PC-9 (cell line): ENCODE measurements at regions not wholly inside any gene's neighbourhood (a gene's known extent, or its start where the extent isn't known, plus 50 kb on each side); places are given as distances from the start of the nearest gene placed in this dataset.

ENCODE experiments used
- BruUV-seq: library from RNA; stranded (reverse); fragments of 400-500 nt; replicated peaks from 2 replicates; lab custom pipeline; 2021; lab: Mats Ljungman, UMichigan
- CTCF ChIA-PET: fragments of 300-600 bp; sonication (Branson Sonifier 250); formaldehyde crosslinking; loops from one replicate; lab custom pipeline; 2022; ENCODE audit warnings: antibody characterized with exemption; lab: Charles Lee
- POLR2A ChIA-PET: fragments of 300-600 bp; sonication (Branson Sonifier 250); formaldehyde crosslinking; loops from one replicate; lab custom pipeline; 2022; ENCODE audit warnings: antibody characterized with exemption; ENCODE audit not compliant: unreplicated experiment; lab: Charles Lee
- DNase-seq, 2 experiments: peaks; one replicate each; pipeline versions ENCODE4 v3.0.0 to v3.0.0-alpha.2; 2015 to 2022; ENCODE audit warnings: mixed read lengths in 1 of 2
- H2AFZ ChIP-seq: fragments of 200-600 bp; sonication (generic); 2 replicates; pipeline ENCODE4 v1.8.1; 2017; ENCODE audit warnings: antibody characterized with exemption
- H3F3A ChIP-seq: fragments of 200-600 bp; sonication (generic); 2 replicates; pipeline ENCODE4 v1.8.1; 2017; ENCODE audit warnings: antibody characterized with exemption, mild to moderate bottlenecking, low read depth; ENCODE audit not compliant: insufficient read depth
- H3K27ac ChIP-seq: fragments of 200-600 bp; sonication (generic); 2 replicates; pipeline ENCODE4 v1.6.1; 2016; ENCODE audit warnings: mixed run types
- H3K27me3 ChIP-seq: fragments of 200-600 bp; sonication (generic); 2 replicates; pipeline ENCODE4 v1.6.1; 2016; ENCODE audit warnings: low read depth, mixed run types; ENCODE audit not compliant: insufficient read depth
- H3K36me3 ChIP-seq: fragments of 200-600 bp; sonication (generic); 2 replicates; pipeline ENCODE4 v1.6.1; 2016; ENCODE audit warnings: low read depth, mixed run types
- H3K4me1 ChIP-seq: fragments of 200-600 bp; sonication (generic); replicated peaks from 2 replicates; pipeline ENCODE4 v1.6.1; 2016; ENCODE audit warnings: mixed run types; ENCODE audit not compliant: insufficient read depth
- H3K4me2 ChIP-seq: fragments of 200-600 bp; sonication (generic); 2 replicates; pipeline ENCODE4 v1.6.1; 2017; ENCODE audit warnings: mixed run types
- H3K4me3 ChIP-seq: fragments of 200-600 bp; sonication (generic); 2 replicates; pipeline ENCODE4 v1.6.1; 2016; ENCODE audit warnings: mixed run types
- H3K79me2 ChIP-seq: fragments of 200-600 bp; sonication (generic); 2 replicates; pipeline ENCODE4 v1.6.1; 2017; ENCODE audit warnings: low read depth, mixed run types
- H3K9me2 ChIP-seq: fragments of 200-600 bp; sonication (generic); 2 replicates; pipeline ENCODE4 v1.8.1; 2017; ENCODE audit warnings: mild to moderate bottlenecking; ENCODE audit not compliant: insufficient read depth
- H3K9me3 ChIP-seq: fragments of 200-600 bp; sonication (generic); 2 replicates; pipeline ENCODE4 v1.8.1; 2016; ENCODE audit warnings: low read depth; ENCODE audit not compliant: insufficient read depth
- H4K20me1 ChIP-seq: fragments of 200-600 bp; sonication (generic); 2 replicates; pipeline ENCODE4 v1.8.1; 2017; ENCODE audit not compliant: insufficient read depth
- CTCF ChIP-seq: fragments of 200-600 bp; sonication (generic); conservative IDR thresholded peaks from 2 replicates; pipeline ENCODE4 v1.6.1; 2017; ENCODE audit warnings: mixed run types, antibody characterized with exemption, mild to moderate bottlenecking, moderate library complexity
- EZH2 ChIP-seq: fragments of 200-600 bp; sonication (generic); IDR thresholded peaks from 2 replicates; pipeline ENCODE4 v1.8.0; 2017; ENCODE audit warnings: antibody characterized with exemption, low read depth
- intact Hi-C: fragments of 100-400 bp; cut with micrococcal nuclease; formaldehyde crosslinking; loops from one replicate; pipeline ENCODE4 v1.10.0; 2022; ENCODE audit not compliant: unreplicated experiment

GRCh38 chr16:6891496-6891895 is 441.1 kb upstream of the RBFOX1 start:
- no peaks in the 10 kb centered on the region for H3K4me1 ChIP-seq
- H3K36me3 ChIP-seq = no peaks in the 10 kb centered on the region
- H3K9me3 ChIP-seq = no peaks in the 10 kb centered on the region
- no peak for TF ChIP-seq CTCF
- TF ChIP-seq EZH2 = no peak
- no peak for DNase-seq
- no peak overlapping the region for H2AFZ ChIP-seq
- no peaks in the 10 kb centered on the region for H3F3A ChIP-seq
- no peak overlapping the region for H3K27ac ChIP-seq
- H3K4me2 ChIP-seq = no peak overlapping the region
- no peaks in the 10 kb centered on the region for H3K9me2 ChIP-seq
- H4K20me1 ChIP-seq = no peaks in the 10 kb centered on the region
- ChIA-PET CTCF (no interaction called here), POLR2A (no interaction called here)
- intact Hi-C loops = no loop called here
- no peak overlapping the region for H3K4me3 ChIP-seq
- no peaks in the 10 kb centered on the region for H3K79me2 ChIP-seq
- peaks cover 6% of the 10 kb centered on the region; the same call in 1 of the 2 replicates for H3K27me3 ChIP-seq
- BruUV-seq = no TSS peak

DNA sequence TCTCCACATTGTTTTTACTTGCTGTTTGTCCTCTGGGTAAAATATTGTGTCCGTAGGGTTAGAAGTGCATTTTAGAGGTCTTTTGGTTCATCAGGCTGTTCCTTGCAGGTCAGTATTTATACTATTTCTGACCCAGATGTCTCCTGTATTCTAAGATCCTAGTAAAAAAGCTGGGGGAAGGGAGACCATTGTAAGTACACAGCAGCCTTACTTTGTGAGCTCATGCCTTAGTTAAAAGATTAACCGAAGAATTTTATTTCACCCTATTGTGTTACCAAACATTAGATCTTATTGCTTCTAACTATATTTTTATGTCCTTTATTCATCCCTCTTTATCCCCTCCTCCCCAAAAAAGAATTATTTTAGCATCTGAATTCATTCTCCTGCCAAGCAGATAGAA is 444.1 kb upstream of the RBFOX1 start:
- intact Hi-C loops = no loop called here
- H3K27ac ChIP-seq = no peak overlapping the region

DNA sequence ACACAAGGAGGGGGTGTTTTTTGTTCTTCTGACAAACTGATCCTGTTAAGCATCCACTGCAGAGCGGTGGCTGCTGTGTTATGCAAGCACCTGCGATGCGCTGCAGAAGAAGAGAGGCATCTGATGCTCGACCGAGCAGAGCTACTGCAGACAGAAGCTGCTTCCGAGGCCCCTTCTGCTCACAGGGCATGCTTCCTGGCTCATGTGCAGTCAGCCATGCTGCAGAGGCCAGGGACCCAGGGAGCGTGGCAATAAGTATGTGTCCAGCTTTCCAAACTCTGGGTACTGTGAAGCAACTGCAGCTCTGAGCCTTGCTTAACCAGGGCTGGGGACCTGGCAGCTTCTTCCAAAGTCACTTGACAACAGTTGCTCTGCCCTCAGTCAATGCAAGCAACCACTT is 448.6 kb upstream of the RBFOX1 start:
- ChIA-PET POLR2A (no interaction called here), CTCF (no interaction called here)
- no peak overlapping the region for H3K4me2 ChIP-seq
- no peaks in the 10 kb centered on the region for H3F3A ChIP-seq
- intact Hi-C loops = no loop called here
- H3K9me2 ChIP-seq = no peaks in the 10 kb centered on the region
- TF ChIP-seq EZH2 (no peak), CTCF (no peak)
- no peaks in the 10 kb centered on the region for H3K79me2 ChIP-seq
- H3K27ac ChIP-seq = no peak overlapping the region
- DNase-seq = no peak
- H3K9me3 ChIP-seq = no peaks in the 10 kb centered on the region
- H3K4me3 ChIP-seq = no peak overlapping the region
- no TSS peak for BruUV-seq
- no peak overlapping the region for H2AFZ ChIP-seq
- no peaks in the 10 kb centered on the region for H3K4me1 ChIP-seq
- H3K27me3 ChIP-seq = no peaks in the 10 kb centered on the region; the same call in 1 of the 2 replicates
- no peaks in the 10 kb centered on the region for H3K36me3 ChIP-seq
- H4K20me1 ChIP-seq = no peaks in the 10 kb centered on the region

More for the DNA sequence above, 444.1 kb upstream of the RBFOX1 start:
- H3K4me3 ChIP-seq = no peak overlapping the region
- no peaks in the 10 kb centered on the region for H3F3A ChIP-seq
- no peak for DNase-seq
- no peaks in the 10 kb centered on the region for H3K79me2 ChIP-seq
- H3K4me2 ChIP-seq = no peak overlapping the region
- no peak overlapping the region for H2AFZ ChIP-seq
- TF ChIP-seq EZH2 (no peak), CTCF (no peak)
- H3K9me3 ChIP-seq = no peaks in the 10 kb centered on the region
- ChIA-PET CTCF (no interaction called here), POLR2A (no interaction called here)
- no peaks in the 10 kb centered on the region for H3K4me1 ChIP-seq
- H3K27me3 ChIP-seq = 0 out of 2 replicates have a peak, but pooled peaks cover 4% of the 10 kb centered on the region
- H3K36me3 ChIP-seq = no peaks in the 10 kb centered on the region
- H4K20me1 ChIP-seq = no peaks in the 10 kb centered on the region
- no peaks in the 10 kb centered on the region for H3K9me2 ChIP-seq
- no TSS peak for BruUV-seq
